ENCODE measurements at regions not wholly inside any gene's neighbourhood (a gene's known extent, or its start where the extent isn't known, plus 50 kb on each side); places are given as distances from the start of the nearest gene placed in this dataset.

GRCh38 chr3:88586121-88586640, 436.4 kb downstream of the C3orf38 start:
- no peak for DNase-seq

GRCh38 chr3:88589138-88589537, 439.4 kb downstream of the C3orf38 start:
- no peak for DNase-seq

GRCh38 chr3:88595026-88595425, 445.3 kb downstream of the C3orf38 start:
- no peak for DNase-seq

GRCh38 chr3:88596451-88596850, 446.7 kb downstream of the C3orf38 start:
- no peak for DNase-seq

GRCh38 chr3:88610820-88611219, 461.1 kb downstream of the C3orf38 start:
- no peak for DNase-seq

- DNase-seq = no peak
Measured at GRCh38 chr3:88611826-88612326, 462.1 kb downstream of the C3orf38 start.

GRCh38 chr3:88616413-88616812, 466.7 kb downstream of the C3orf38 start:
- DNase-seq = no peak

GRCh38 chr3:88617283-88617682, 467.5 kb downstream of the C3orf38 start:
- DNase-seq = no peak

GRCh38 chr3:88618021-88618645, 468.4 kb downstream of the C3orf38 start:
- DNase-seq = no peak

- no peak for DNase-seq
Measured at GRCh38 chr3:88621586-88621985, 471.8 kb downstream of the C3orf38 start.

- no peak for DNase-seq
Measured at GRCh38 chr3:88623709-88624108, 473.9 kb downstream of the C3orf38 start.

- no peak for DNase-seq
Measured at GRCh38 chr3:88626456-88627120, 476.8 kb downstream of the C3orf38 start.

- no peak for DNase-seq
Measured at GRCh38 chr3:88628901-88629300, 478.5 kb upstream of the EPHA3 start.

- no peak for DNase-seq
Measured at GRCh38 chr3:88632226-88632625, 475.2 kb upstream of the EPHA3 start.

GRCh38 chr3:88640581-88640980, 466.8 kb upstream of the EPHA3 start:
- DNase-seq = no peak

- no peak for DNase-seq
Measured at GRCh38 chr3:88641033-88641604, 466.3 kb upstream of the EPHA3 start.

GRCh38 chr3:88657459-88657858, 450.0 kb upstream of the EPHA3 start:
- DNase-seq = no peak

GRCh38 chr3:88661433-88661824, 446.0 kb upstream of the EPHA3 start:
- no peak for DNase-seq

- no peak for DNase-seq
Measured at GRCh38 chr3:88668180-88668579, 439.2 kb upstream of the EPHA3 start.

GRCh38 chr3:88671573-88671972, 435.8 kb upstream of the EPHA3 start:
- DNase-seq = no peak

GRCh38 chr3:88677298-88677697, 430.1 kb upstream of the EPHA3 start:
- no peak for DNase-seq

GRCh38 chr3:88678747-88679146, 428.7 kb upstream of the EPHA3 start:
- no peak for DNase-seq

- DNase-seq = no peak
Measured at GRCh38 chr3:88690287-88690686, 417.1 kb upstream of the EPHA3 start.

GRCh38 chr3:88691081-88691480, 416.3 kb upstream of the EPHA3 start:
- no peak for DNase-seq

Data from activated CD4-positive, alpha-beta T cell treated with anti-CD3 and anti-CD28 coated beads, Interleukin-2, amount 50 U/mL, for 16 hours (primary cell).